Stomach (tissue), 8 donors: ENCODE measurements at regions not wholly inside any gene's neighbourhood (a gene's known extent, or its start where the extent isn't known, plus 50 kb on each side); places are given as distances from the start of the nearest gene placed in this dataset.

Experiments
- DNase-seq, 2 donors: peaks; one replicate each; pipeline versions ENCODE4 v3.0.0 to v3.0.0-alpha.2; 2013 to 2019
- H3K27ac ChIP-seq, 5 donors: fragments of 200-600 bp in 4 of 5; sonication (generic) in 4 of 5; one replicate each; pipeline ENCODE4 v1.5.1; 2013 to 2019; ENCODE audit warnings: mild to moderate bottlenecking in 1 of 5, moderate library complexity in 1 of 5
- H3K27me3 ChIP-seq, 3 donors: fragments of 200-600 bp; sonication (generic); one replicate each; pipeline ENCODE4 v1.5.1; 2017 to 2019; ENCODE audit warnings: mixed run types in 1 of 3
- H3K36me3 ChIP-seq, 4 donors: fragments of 200-600 bp; sonication (generic); 1 replicate in 3 of 4; 2 replicates in 1 of 4; pipeline ENCODE4 v1.5.1; 2016 to 2019
- H3K4me1 ChIP-seq, 4 donors: fragments of 200-600 bp; sonication (generic); one replicate each; pipeline ENCODE4 v1.5.1; 2016 to 2019
- H3K4me3 ChIP-seq, 4 donors: fragments of 200-600 bp; sonication (generic) in 3 of 4; one replicate each; pipeline ENCODE4 v1.5.1; 2016 to 2019; ENCODE audit warnings: mild to moderate bottlenecking in 1 of 4
- H3K9me3 ChIP-seq, 4 donors: fragments of 200-600 bp; sonication (generic); one replicate each; pipeline ENCODE4 v1.5.1; 2016 to 2019
- EP300 ChIP-seq: sonication (generic); formaldehyde crosslinking; IDR thresholded peaks from one replicate; pipeline ENCODE4 v1.6.1; 2017; ENCODE audit warnings: antibody characterized with exemption
- POLR2A ChIP-seq, 4 donors: fragments of 450-650 bp; IDR thresholded peaks; one replicate each; pipeline ENCODE4 v1.6.1; 2016; ENCODE audit warnings: antibody characterized with exemption in 4 of 4, control low read depth in 2 of 4, mild to moderate bottlenecking in 1 of 4, moderate library complexity in 1 of 4
- POLR2AphosphoS5 ChIP-seq, 3 donors: sonication (generic); formaldehyde crosslinking; IDR thresholded peaks; one replicate each; pipeline ENCODE4 v1.6.1; 2016; ENCODE audit warnings: antibody characterized with exemption in 3 of 3
- WGBS, 5 donors: extraction: QIAGEN DNeasy Blood & Tissue Kit in 3 of 5; methylation state at CpG; one replicate each; pipeline versions ENCODE4 v1.1.5 to v1.1.7; 2013 to 2018; 5-methylcytosine and 5-hydroxymethylcytosine counted together
- intact Hi-C: fragments of 100-400 bp; cut with DNase I; formaldehyde crosslinking; loops from one replicate; pipeline ENCODE4 v1.15.1; 2023; ENCODE audit warnings: low total_unique reads
- TF ChIP-seq, protein P1 (sequence below), 7 experiments: fragments of 450-650 bp in 4 of 7; fragments of 200-600 bp in 3 of 7; sonication (generic) in 3 of 7; IDR thresholded peaks; one replicate each; pipeline ENCODE4 v1.5.1; 2016 to 2019; ENCODE audit warnings: antibody characterized with exemption in 7 of 7, control low read depth in 2 of 7, mild to moderate bottlenecking in 1 of 7
- donor health status: healthy with polysubstance abuse.
- donor health status: Bipolar disorder and iron deficiency.
- donor health status: healthy.

DNA sequence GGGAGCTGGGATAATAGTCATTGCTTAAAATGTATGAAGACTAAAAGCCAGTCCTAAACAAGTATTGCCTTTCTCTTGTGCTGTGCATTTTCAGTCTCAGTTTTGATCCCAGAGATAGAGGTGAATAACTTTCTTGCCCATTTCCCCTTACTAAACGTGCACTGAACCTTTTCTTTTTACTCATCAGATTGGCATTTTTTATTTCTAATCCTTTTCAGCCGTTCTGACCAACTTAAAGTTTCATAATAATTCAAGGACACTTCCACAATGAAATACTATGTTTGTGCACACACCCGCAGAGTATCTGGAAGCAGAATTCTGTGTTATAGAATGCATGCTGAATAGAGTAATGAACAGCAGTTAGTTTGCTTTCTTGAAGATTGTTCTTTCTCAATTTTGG, 343.6 kb downstream of the LRRC70 start:
- intact Hi-C loops: no loop called here
- WGBS, 5 donors: 51 to 64% (median 57%) methylated on average over 3 of the region's 3 CpGs
- Histone ChIP-seq H3K27ac (no peak overlapping the region), H3K4me3 (no peak overlapping the region), H3K9me3 (peaks cover 0 to 5% (median 0%) of the 10 kb centered on the region in 4 donors), H3K36me3 (no peaks in the 10 kb centered on the region), H3K27me3 (no peaks in the 10 kb centered on the region), H3K4me1 (no peaks in the 10 kb centered on the region)
- TF ChIP-seq EP300 (no peak), POLR2AphosphoS5 (IDR thresholded peaks at IDR 0.05) (no peak), POLR2A (IDR thresholded peaks at IDR 0.05) (no peak)
- TF ChIP-seq, protein P1, sequence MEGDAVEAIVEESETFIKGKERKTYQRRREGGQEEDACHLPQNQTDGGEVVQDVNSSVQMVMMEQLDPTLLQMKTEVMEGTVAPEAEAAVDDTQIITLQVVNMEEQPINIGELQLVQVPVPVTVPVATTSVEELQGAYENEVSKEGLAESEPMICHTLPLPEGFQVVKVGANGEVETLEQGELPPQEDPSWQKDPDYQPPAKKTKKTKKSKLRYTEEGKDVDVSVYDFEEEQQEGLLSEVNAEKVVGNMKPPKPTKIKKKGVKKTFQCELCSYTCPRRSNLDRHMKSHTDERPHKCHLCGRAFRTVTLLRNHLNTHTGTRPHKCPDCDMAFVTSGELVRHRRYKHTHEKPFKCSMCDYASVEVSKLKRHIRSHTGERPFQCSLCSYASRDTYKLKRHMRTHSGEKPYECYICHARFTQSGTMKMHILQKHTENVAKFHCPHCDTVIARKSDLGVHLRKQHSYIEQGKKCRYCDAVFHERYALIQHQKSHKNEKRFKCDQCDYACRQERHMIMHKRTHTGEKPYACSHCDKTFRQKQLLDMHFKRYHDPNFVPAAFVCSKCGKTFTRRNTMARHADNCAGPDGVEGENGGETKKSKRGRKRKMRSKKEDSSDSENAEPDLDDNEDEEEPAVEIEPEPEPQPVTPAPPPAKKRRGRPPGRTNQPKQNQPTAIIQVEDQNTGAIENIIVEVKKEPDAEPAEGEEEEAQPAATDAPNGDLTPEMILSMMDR (IDR thresholded peaks at IDR 0.05): no peak
- DNase-seq: no peak

DNA sequence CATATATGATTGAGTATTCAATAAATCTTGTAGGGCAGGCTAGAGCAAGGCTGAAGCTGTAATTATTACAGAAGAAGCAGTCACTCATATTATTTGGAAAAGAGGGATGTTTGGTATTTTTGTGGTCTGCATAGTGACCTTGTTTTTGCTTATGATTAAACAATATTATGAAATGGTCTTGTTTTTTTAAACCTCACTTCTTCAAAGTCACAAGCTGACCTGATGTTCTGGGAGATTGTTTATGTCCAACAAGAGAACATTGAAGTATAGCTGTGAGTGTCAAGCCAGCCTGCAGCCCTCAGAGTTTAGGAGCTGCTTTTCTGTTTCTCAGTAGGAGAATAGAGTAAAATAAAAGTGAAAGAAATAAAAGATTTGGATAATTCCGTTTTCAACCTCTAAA, 342.2 kb downstream of the LRRC70 start:
- TF ChIP-seq EP300 (no peak), POLR2A (IDR thresholded peaks at IDR 0.05) (no peak), POLR2AphosphoS5 (IDR thresholded peaks at IDR 0.05) (no peak)
- TF ChIP-seq, protein P1 (IDR thresholded peaks at IDR 0.05): no peak
- 53 to 75% (median 64%) methylated on average over 1 of the region's 1 CpG for WGBS, 5 donors
- no peak overlapping the region for H3K4me3 ChIP-seq

DNA sequence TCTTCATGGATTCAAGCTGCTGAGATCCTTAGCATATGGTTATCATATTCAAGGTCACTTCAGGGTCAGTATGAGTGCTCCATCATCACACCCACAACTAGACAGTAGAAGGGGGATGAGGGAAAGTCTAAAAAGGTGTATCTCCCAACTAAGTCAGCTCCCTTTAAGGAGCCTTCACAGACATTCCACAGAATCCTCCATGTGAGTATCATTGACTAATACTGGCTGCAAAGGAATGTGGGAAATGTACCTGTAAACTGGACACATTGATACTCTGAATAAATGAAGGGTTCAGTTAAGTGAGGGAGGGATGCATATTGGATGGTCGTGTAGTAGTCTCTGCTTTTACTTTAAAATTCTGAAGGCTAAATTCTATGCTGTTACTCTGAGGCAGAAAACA, 330.7 kb downstream of the LRRC70 start:
- 53 to 69% (median 65%) methylated on average over 1 of the region's 1 CpG for WGBS, 5 donors
- TF ChIP-seq POLR2A (IDR thresholded peaks at IDR 0.05) (no peak), EP300 (no peak), POLR2AphosphoS5 (IDR thresholded peaks at IDR 0.05) (no peak)
- TF ChIP-seq, protein P1 (IDR thresholded peaks at IDR 0.05): no peak
- Histone ChIP-seq H3K9me3 (peaks cover 0 to 11% (median 0%) of the 10 kb centered on the region in 4 donors), H3K4me1 (no peaks in the 10 kb centered on the region), H3K4me3 (no peak overlapping the region), H3K36me3 (no peaks in the 10 kb centered on the region), H3K27me3 (no peaks in the 10 kb centered on the region), H3K27ac (no peak overlapping the region)
- DNase-seq: no peak
- intact Hi-C loops: no loop called here

More for the DNA sequence above, 342.2 kb downstream of the LRRC70 start:
- Histone ChIP-seq H3K27me3 (no peaks in the 10 kb centered on the region), H3K27ac (no peak overlapping the region), H3K4me1 (no peaks in the 10 kb centered on the region), H3K36me3 (no peaks in the 10 kb centered on the region), H3K9me3 (peaks cover 0 to 5% (median 0%) of the 10 kb centered on the region in 4 donors)
- no peak for DNase-seq
- intact Hi-C loops: no loop called here

DNA sequence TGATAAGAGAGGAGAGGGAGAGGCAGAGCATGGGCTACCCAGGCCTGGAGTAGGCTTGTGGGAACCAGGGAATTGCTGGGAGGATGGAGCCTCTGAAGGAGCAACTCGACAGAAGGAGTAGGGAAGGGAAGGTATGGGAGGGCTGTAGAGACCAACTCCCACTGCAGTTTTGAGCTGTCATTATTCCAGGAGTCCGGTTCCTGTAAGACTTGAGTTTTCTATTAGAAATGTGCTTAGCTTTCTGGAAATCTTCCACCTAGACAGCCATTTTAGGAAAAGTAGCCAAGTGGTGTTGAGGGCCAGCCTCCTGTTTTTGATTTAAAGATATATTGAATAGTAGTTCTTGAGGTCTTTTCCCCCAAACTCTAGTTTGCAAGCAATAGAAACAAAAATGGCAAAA, 323.5 kb downstream of the LRRC70 start:
- Histone ChIP-seq H3K27ac (no peak overlapping the region), H3K36me3 (no peaks in the 10 kb centered on the region), H3K27me3 (no peaks in the 10 kb centered on the region), H3K9me3 (no peaks in the 10 kb centered on the region), H3K4me3 (no peak overlapping the region), H3K4me1 (no peaks in the 10 kb centered on the region)
- 47 to 64% (median 60%) methylated on average over 2 of the region's 2 CpGs for WGBS, 5 donors
- no peak for DNase-seq
- intact Hi-C loops: no loop called here
- no peak for TF ChIP-seq POLR2A (IDR thresholded peaks at IDR 0.05)
- TF ChIP-seq POLR2AphosphoS5 (IDR thresholded peaks at IDR 0.05): no peak
- no peak for TF ChIP-seq EP300
- TF ChIP-seq, protein P1 (IDR thresholded peaks at IDR 0.05): no peak
